ENCODE measurements at regions not wholly inside any gene's neighbourhood (a gene's known extent, or its start where the extent isn't known, plus 50 kb on each side); places are given as distances from the start of the nearest gene placed in this dataset.
A peak's percentile ranks its signal among the peaks of the same experiment; 100 is the strongest.

DNA sequence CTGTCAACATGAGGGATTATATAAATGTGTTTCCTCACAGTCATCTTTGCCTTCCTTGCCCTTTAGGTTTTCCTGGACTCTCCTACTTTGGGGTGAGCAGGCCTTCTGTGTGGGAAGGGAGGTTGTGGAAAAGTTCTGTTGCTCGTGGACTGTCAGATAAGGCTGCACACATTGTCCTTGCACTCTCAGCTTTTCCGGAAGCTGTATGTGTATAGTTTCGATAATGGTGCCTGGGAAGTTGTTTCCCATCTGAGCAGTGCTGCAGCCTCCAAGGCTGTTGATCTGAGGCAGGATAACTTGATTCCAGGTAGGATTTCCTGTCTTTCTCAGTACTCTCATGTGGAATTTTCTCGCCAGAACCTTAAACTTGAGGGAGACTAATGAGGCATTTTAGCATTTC lies 297.8 kb upstream of the AZI2 start:
- DNase-seq (ENCODE audit: low spot score) = no peak

DNA sequence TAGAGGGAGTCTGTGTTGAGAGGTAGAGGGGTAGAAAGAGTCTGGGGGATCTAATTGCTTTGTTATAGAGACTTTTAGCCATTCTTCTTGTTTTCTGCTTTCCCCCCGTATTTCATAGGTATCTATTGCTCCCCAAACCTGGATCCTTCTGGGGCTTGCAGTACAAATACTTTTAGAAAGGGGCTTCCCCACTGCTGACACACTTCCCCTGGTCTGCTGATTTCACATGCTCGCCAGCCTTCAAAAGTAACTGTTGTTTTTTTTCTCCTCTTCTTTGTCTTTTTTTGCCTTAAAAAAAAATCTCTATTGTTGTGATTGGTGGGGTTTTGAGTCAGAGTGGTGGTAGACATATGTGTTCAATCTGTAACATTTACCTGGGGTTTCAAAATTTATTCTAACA lies 300.6 kb upstream of the AZI2 start:
- no peak for DNase-seq (ENCODE audit: low spot score)

DNA sequence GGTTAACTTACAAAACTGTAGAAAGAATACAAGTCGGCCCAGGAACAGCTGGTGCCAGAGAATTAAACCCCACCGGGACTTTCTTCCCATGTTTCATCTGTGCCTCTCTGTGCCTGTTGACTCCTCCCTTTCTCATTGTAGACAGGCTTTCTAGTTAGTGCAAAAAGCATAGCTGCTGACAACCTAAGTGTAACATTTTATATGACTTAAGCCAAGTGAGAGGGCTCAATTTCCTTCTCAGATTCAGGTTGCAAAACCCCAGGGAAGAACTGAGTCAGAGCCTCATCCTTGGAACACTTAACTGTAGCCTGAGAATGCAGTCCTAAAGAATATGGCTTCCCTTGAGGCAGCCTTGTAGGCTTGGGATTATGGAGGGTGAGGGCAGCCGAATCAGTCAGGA lies 302.5 kb upstream of the AZI2 start:
- no peak for DNase-seq (ENCODE audit: low spot score)

DNA sequence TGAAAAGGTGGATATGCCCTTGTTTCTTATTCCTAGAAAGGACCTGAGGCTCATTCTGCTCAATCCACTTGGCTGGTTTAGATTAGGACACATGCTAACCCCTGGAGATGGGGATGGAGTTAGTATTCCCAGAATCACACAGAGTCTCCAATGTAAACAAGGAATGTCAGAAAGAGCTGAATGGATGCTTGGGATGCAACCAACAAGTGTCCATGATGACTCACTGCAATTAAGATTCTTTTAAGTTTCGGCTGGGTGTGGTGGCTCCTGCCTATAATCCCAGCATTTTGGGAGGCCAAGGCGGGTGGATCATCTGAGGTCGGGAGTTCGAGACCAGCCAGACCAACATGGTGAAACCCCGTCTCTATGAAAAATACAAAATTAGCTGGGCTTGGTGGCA lies 315.5 kb upstream of the AZI2 start:
- DNase-seq (ENCODE audit: low spot score) = no peak

DNA sequence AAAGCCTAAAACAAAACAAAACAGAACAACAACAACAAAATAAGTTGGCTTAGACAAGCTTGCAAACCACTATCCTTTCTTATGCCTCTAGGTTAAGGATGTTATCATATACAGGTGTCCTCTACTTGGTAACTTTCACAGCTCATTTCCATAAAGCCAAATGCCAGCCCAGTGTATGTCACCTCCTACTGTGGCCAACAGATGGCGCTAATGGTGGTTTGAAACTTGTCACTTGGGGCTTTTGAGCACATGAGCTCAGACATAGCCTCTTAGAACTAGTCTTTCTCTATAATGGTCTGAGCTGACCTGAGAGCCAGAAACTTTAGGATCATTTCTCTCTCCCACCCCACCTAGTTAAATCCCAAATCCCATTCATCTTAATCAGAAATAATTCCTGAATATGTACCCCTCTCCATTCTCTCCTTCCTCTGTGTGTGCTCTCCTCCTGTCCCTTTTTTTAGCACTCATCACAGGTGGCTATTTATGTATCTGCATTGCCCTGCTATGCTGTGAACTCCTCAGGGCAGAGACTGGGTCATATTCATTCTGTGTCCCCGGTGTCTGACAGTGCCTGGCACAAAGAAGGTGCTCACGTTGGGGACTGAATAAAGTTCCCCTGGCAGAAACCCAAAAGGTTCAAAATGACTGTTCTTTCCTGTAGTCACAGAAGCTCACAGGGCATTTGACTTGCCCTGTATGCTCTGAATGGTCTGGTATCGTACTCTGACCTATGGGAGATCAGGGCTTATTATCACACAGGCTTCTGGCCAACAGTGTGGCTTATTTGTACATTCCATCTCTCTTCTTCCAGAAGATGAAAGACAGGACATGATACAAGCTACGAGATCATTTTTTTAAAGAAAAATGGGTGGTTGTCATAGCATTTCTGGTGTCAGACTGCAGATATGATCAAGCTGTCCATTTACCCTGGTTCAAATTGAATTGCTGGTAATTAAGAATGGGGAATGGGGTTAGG lies 319.3 kb upstream of the AZI2 start:
- DNase-seq (ENCODE audit: low spot score) = peak; percentile 55

DNA sequence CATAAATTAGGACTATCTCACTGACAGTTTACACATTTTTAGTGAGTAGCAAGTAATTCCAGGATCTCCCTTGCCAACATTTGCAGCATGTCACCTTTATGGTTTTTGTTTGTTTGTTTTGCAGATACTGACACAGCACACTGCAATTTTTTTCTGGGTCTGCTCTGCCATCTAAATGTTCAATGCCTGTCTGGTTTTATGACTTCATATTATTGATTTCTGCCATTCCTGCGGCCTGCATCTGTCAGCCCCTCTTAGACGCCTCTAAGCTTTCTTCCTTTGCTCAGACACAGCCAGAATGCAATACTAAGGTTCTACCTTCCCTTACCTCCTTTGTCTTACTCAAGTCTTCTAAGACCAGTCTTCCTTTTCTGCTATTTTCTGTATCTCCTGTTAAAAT lies 321.2 kb upstream of the AZI2 start:
- DNase-seq (ENCODE audit: low spot score) = peak; percentile 25

DNA sequence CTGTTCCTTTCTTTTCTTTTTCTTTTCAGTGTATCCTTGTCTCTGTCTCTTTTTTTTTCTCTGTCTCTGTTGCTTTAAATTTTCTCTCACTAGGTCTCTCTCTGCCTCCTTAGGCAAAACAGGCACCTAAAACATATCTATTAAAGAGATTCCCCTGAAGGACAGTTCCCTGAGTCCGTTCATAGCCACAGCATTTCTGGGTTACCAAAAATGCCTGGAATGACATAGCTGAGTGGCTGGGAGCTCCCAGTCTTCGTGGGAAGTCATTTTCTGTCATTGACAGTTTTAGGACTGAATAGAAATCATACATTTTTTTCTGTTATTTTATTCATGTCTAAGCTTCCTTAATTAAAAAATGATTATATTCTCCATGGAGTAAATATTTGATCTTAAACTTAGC lies 323.8 kb upstream of the AZI2 start:
- no peak for DNase-seq (ENCODE audit: low spot score)

DNA sequence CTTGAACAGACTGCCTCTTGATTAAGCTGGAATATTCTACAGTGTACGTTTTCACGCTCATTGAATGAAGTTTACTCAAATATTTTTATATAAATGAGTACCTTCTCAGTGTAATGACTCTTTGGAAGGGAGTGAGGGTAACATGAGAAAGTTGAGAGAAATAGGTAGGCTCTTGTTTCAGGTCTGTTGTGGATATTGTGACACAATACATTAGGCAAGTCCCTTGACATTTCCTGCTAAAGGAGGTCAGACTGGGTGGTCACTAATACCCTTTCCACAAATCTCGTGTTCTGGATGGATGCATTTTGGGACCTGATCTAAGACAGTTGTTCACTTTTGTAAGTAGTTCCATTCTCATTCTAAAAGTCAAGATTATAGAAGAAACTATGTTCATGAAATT lies 324.8 kb upstream of the AZI2 start:
- no peak for DNase-seq (ENCODE audit: low spot score)

DNA sequence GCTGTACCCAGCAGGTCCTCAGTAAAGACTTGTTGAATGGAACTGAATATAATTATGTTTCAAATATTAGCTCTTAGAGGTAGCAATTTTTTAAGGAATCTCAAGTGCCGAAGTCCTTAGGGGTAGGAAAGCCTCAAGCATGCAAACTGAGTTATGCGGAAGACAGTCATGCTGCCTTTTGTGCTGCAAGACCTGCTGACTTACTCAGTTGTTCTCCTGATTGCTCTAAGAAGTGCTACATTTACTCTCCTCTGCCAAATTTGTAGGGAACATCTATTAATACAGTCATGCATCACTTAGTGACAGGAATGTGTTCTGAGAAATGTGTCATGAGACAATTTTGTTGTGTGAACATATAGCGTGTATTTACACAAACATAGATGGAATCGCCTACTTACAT lies 325.6 kb upstream of the AZI2 start:
- no peak for DNase-seq (ENCODE audit: low spot score)

DNA sequence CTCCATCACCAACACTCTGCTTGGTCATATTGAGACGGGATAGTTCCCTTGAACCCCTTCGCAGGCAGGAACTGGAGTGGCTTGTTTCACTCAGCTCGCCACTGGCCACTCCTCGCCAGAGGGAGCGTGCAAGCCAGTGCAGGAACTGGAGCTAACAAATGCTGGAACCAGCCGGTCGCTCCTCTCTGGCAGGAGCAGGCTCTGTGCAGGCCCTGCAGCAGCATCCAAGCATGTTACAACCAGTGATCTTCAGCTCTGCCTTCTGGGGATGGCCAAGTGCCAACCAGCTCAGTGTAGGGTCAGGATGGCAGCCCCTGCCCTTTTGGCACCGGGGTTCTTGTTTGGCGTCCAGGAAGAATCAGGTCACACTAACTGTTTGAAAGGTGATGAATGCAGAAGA lies 329.0 kb upstream of the AZI2 start:
- no peak for DNase-seq (ENCODE audit: low spot score)

DNA sequence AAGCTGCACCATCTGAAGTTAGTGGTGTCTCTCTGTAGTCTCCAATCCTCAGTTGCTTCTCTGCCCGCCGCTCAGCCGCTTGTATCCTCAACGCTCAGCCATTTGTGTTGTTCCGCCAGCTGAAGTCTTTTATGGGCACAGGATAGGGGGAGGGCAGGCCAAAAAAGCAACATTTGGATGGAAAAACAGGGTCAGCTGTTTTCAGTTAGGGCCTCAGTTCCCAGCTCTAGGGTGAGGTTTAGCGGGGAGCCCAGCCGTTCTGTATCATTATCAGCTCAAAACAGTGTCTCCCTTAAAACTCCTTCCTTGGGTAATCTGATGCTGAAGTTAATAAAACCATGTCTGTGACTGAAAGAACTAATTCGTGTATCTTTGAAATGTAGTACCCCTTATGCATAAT lies 329.5 kb upstream of the AZI2 start:
- DNase-seq (ENCODE audit: low spot score) = no peak

DNA sequence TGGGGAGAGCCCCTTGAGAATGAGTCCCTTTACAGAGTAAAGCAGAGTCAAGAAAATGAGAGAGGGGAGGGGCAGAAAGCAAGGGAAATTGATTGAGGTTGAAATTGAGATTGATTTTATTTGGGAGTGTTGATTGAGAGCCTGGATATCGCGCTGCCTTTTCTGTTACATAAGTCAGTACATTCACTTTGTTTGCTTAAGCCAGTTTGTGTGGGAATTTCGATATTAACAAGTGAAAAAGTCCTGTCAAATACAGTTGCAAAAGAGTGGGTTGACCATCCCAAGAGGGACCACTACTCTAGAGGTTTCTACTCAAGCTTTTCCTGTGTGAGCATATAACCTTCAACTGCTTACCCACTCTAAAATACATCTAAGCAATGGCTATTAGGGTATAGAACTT lies 331.4 kb upstream of the AZI2 start:
- DNase-seq (ENCODE audit: low spot score) = no peak

DNA sequence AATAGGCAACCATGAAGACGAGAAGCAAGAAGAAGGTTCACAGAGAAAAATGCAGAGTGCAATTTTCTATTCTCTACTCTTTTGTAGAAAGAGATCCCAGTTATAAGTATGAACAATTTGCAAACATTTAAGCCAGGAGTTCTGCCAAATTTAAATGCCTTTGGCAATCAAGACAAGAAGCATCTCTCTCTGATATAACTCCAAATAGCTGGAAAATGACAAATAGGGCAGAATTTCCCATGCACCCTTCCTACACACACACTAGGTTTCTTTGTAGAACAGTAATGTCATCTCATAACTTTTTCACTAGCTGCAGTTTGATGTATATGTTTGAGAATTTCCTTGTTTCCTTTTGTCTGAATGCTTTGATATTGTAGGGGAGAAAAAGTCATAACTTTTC lies 333.5 kb upstream of the AZI2 start:
- peak; percentile 26 for DNase-seq (ENCODE audit: low spot score)

DNA sequence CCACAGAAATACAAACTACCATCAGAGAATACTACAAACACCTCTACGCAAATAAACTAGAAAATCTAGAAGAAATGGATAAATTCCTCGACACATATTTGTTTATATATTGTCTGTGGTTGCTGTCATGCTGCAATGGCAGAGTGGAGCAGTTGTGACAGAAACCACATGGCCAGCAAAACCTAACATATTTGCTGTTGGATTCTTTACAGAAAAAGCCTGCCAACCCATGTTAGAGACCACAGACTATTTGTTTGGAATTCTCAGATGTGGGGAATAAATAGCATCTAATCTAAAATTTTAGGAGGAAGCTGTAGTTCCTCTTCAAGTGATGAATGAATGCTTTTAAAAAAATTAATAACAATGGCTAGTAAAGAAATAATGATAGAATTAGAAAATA lies 341.6 kb upstream of the AZI2 start:
- no peak for DNase-seq (ENCODE audit: low spot score)

DNA sequence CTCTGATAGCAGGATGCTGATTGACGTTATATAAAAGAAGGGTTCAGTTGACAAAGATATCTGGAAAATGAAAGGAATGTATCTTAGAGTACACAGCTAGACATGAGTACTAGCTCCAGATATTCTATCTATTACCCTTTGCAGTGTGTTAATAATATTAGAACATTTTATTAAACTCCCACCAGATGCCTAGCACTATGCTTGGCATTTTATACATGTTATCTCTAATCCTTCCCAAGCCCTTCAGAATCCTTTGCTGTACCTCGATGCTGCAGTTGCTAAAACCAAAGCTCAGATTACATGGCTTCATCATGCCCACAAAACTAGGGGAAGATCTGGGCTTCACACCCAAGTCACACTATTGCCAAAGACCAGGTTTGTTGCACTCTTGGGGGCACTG lies 350.1 kb upstream of the AZI2 start:
- DNase-seq (ENCODE audit: low spot score) = peak; percentile 5

DNA sequence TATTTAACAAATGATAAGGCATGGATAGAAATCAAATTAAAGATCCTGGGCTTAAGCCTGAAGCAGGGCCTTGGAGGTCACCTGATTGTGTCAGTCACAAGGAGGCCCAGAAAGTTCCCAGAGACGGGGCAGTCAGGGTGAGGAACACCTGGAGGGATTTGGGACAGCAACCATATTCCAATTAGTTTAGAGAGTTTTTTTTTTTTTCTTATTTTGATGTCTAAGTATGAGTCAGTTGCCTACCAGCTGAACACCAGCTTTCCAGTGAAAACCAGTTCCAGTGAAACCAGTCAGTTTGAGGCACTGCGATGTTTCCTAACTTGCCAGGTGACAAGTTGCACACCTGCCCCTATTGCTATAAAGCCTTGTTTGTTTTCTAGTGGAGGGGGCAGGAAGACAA lies 350.7 kb upstream of the AZI2 start:
- DNase-seq (ENCODE audit: low spot score) = no peak

DNA sequence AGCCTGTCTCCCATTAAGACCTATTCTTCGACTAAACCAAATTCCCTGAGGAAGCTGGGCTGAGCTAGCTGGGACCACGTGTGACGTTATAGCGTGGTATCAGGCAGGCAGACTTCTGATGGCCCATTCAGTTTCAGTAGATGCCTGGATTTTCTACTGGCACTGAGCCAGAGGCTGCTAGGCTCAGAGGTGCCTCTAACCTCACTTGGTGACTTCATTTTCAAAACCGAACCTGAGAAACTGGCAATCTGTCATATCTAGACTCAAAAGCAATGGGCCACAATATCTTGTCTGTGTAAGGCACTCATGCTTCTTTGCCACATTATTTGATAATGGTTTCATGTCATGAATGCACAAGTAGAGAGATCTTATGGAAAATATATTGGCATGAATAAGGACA lies 352.1 kb upstream of the AZI2 start:
- DNase-seq (ENCODE audit: low spot score) = no peak

DNA sequence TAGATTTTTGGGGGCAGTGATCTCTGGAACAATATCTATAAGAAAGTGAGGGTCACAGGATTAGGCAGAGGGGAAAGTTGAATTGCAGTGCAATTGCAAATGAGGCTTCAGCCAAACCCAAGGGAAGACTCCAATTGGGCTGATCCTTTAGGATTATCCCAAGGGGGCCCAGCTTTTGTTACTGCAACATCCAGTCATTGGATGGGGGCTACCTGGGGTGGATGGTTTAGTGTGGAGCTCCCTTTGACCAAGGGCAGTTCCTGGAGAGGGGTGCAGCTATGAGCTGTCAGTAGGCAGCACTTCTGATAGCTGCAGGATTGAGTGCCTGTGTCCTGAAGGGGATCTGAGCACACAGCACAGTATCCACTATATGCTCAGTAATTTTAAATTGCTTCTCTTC lies 355.2 kb upstream of the AZI2 start:
- DNase-seq (ENCODE audit: low spot score) = no peak

DNA sequence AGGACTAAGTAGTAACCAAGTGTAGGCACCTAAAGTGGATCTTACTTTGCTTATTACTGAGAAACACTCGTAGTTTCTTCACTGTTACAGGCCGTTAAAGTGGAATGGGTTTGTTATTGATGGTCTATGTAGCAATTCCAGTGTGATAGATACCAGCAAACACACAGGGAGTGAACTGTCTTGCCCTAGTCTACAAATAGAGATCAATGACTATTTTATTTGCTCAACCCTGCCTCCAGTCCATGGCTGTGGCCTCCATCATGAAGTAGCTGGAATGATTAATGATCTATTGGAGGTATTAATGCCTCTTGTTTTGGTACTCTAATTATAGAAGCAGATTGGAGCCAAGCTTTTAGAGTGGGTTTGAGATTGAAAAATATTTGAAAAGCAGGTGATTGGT lies 362.7 kb upstream of the AZI2 start:
- no peak for DNase-seq (ENCODE audit: low spot score)

DNA sequence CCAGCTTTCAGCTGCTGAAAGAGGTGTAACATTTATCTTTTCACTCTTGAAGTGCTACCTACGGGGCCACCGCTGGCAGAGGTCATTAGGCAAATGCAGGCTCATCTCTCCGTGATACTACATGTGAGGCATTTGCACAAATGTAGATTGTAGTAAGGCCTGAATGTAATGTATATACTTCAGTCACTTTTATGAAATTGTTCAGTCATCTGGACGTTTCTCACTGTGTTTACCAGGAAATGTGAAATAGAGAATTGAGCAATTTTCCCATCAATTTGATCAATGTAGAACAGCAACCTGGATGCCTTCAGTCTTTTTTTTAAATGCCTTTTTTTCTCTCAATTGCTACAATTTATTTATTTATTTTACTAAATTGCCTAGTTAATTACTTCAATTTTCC lies 368.3 kb upstream of the AZI2 start:
- DNase-seq (ENCODE audit: low spot score) = no peak

DNA sequence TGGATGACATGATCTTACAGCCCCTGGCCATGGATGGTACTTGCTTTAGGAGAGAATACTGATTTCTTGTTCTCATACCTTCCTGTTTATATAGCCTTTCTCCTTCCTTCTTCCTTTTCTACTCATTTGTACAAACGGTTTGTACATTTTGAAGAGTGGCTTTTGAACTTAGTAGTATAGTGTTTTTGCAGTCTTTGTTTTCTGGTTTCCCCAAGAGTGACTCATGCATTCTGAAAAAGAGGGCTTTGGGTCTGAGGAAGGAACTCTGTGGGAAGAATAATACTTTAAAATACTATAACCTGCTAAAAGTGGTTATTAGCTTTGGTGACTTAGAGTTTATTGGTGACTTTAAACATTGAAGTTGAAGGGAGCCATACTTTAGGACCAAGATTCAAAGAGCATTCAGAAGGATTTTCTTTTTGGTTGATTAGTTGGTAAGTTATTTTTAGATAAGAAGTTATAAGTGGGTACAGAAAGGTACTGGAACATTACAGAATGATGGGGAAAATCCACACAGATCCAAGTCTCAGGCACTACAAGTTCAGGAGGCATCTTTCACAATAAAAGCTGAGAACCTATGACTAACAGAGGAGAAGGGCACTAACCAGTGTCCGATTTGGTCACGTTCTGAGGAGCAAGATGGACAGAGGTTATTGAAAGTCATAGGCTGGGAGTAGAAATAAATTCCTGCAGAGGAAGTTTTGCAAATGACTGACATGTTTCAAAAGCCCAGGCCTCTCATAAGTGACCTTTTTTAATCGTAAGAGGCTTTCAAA lies 369.6 kb upstream of the AZI2 start:
- no peak for DNase-seq (ENCODE audit: low spot score)

DNA sequence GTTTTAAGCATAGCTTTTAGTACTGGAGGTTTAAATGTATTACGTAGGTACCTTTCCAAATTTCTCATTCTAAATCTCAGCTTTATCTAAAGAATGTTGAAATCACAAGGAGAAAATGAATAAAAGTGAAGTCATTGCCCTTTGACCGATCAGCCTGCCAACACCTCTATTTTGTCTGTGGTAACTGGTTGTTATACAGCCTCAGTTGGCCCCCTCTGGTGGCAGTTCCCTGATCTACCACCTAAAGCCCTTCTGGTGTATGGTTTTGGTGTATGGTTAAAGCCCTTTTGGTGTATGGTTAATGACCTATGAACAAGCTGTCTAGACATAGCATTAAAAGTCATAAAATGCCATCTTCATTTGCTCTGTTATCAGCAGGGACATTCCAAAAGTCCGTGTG lies 378.2 kb upstream of the AZI2 start:
- DNase-seq (ENCODE audit: low spot score) = peak; percentile 40

DNA sequence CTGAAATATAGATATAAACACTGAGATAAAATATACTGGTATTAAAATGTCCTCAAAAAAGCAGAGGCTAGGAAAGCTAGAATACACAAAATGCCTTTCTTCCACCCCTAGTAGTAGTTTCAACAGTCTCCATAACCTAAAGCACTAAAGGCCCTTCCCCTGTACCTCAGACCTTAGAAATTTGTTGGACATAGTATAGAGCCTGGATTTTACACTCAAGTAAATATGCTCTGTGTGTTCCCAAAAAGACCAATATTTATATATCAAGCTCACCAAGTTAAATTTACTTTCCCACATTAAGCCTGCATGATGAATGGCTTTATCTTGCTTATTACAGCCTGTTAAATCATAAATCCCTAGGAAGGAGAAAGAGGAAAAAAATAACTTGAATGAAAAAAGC lies 378.7 kb upstream of the AZI2 start:
- peak; percentile 24 for DNase-seq (ENCODE audit: low spot score)
